ENCODE measurements at regions not wholly inside any gene's neighbourhood (a gene's known extent, or its start where the extent isn't known, plus 50 kb on each side); places are given as distances from the start of the nearest gene placed in this dataset.

DNA sequence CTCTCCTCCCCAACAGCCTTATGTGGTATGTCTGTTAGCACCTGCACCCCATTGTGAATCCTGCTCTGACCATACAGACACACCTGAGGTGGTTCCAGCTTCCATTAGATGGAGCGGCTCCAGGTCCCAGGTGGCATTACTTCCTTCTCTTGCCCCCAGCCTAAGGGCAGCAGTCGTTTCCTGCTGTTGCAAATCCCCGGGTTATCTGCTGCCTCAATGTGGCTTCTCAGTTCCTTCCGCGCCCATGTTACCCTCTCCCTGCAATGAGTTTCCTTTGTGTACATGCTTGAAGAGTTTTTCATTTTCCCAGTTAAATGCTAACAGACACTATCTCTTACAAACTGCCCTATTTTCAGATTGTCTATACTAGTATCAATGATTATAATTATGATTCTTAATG is 62.8 kb upstream of the PRKCQ start:
- no peak for DNase-seq
- H3K23me2 ChIP-seq (ENCODE audit: insufficient read length, low read depth, low read length, poor library complexity, severe bottlenecking), result no peaks in the 10 kb centered on the region
- no CpG with 5 or more reads among the region's 5 CpGs for WGBS (ENCODE audit: extremely low coverage, insufficient read length, low lambda C conversion rate)
- H3K4ac ChIP-seq (ENCODE audit: low read depth, low read length), result no peak overlapping the region
- H4K91ac ChIP-seq (ENCODE audit: insufficient read length, low read depth, low read length), result no peak overlapping the region
- Mint-ChIP-seq H3K4me1 (peaks cover 9 to 10% of the 10 kb centered on the region in 2 experiments), H3K36me3 (ENCODE audit: insufficient read depth in 1 of 3, low read depth in 3 of 3) (no peaks in the 10 kb centered on the region), H3K4me3 (no peak overlapping the region), H3K27ac (no peak overlapping the region; a peak in 1 of 7 replicates), H3K27me3 (ENCODE audit: low read depth) (no peaks in the 10 kb centered on the region), H3K9me3 (no peaks in the 10 kb centered on the region)
- H3K79me1 ChIP-seq (ENCODE audit: insufficient read depth, low read depth, low read length, poor library complexity, severe bottlenecking), result no peaks in the 10 kb centered on the region
- no peaks in the 10 kb centered on the region for H3K27me3 ChIP-seq (ENCODE audit: insufficient read depth, low read length)
- no peak overlapping the region for H2BK12ac ChIP-seq (ENCODE audit: insufficient read length, low read depth, low read length)
- no peaks in the 10 kb centered on the region for H3K79me2 ChIP-seq (ENCODE audit: insufficient read depth, low read length)
- TF ChIP-seq, protein P1, sequence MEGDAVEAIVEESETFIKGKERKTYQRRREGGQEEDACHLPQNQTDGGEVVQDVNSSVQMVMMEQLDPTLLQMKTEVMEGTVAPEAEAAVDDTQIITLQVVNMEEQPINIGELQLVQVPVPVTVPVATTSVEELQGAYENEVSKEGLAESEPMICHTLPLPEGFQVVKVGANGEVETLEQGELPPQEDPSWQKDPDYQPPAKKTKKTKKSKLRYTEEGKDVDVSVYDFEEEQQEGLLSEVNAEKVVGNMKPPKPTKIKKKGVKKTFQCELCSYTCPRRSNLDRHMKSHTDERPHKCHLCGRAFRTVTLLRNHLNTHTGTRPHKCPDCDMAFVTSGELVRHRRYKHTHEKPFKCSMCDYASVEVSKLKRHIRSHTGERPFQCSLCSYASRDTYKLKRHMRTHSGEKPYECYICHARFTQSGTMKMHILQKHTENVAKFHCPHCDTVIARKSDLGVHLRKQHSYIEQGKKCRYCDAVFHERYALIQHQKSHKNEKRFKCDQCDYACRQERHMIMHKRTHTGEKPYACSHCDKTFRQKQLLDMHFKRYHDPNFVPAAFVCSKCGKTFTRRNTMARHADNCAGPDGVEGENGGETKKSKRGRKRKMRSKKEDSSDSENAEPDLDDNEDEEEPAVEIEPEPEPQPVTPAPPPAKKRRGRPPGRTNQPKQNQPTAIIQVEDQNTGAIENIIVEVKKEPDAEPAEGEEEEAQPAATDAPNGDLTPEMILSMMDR (conservative IDR thresholded peaks at IDR 0.05), result no peak
- no peak overlapping the region for H3T11ph ChIP-seq (ENCODE audit: low read length)
- H3K9ac ChIP-seq (ENCODE audit: extremely low read depth, insufficient read length, low read length), result no peak overlapping the region
- H3K27ac ChIP-seq (ENCODE audit: insufficient read length, low read depth, low read length), result no peak overlapping the region
- H4K20me1 ChIP-seq (ENCODE audit: control insufficient read depth, insufficient read depth, insufficient read length), result no peaks in the 10 kb centered on the region
- H3K14ac ChIP-seq (ENCODE audit: insufficient read depth, low read length), result no peak overlapping the region
- no peak overlapping the region for H4K8ac ChIP-seq (replicated peaks; ENCODE audit: insufficient read length, low read depth, low read length)
- no peak overlapping the region for H4K5ac ChIP-seq (ENCODE audit: insufficient read length, low read depth, low read length)
- H3K23ac ChIP-seq (ENCODE audit: insufficient read length, low read depth, low read length), result no peak overlapping the region
- H3K4me1 ChIP-seq (ENCODE audit: insufficient read depth, low read length), result no peaks in the 10 kb centered on the region
- H3K4me2 ChIP-seq (ENCODE audit: insufficient read depth, insufficient read length, low read length), result no peak overlapping the region
- no peaks in the 10 kb centered on the region for H3K9me3 ChIP-seq (ENCODE audit: control insufficient read depth, low read depth, low read length)
- no peak overlapping the region for H2BK15ac ChIP-seq (ENCODE audit: low read depth, low read length)
- H3K56ac ChIP-seq (ENCODE audit: insufficient read length, low read depth, low read length), result no peak overlapping the region
- H2AFZ ChIP-seq (ENCODE audit: low read length), result no peak overlapping the region
- H2AK5ac ChIP-seq (ENCODE audit: insufficient read length, low read length), result no peak overlapping the region
- H3K18ac ChIP-seq (ENCODE audit: insufficient read length, low read depth, low read length), result no peak overlapping the region
- no peak overlapping the region for H2BK5ac ChIP-seq (ENCODE audit: insufficient read length, low read length)
- H2BK120ac ChIP-seq (ENCODE audit: low read depth, low read length, poor library complexity, severe bottlenecking), result no peak overlapping the region
- H2BK20ac ChIP-seq (ENCODE audit: low read depth, low read length, poor library complexity, severe bottlenecking), result no peak overlapping the region

Measured in H9 (cell line).